A172 (cell line): ENCODE measurements at regions not wholly inside any gene's neighbourhood (a gene's known extent, or its start where the extent isn't known, plus 50 kb on each side); places are given as distances from the start of the nearest gene placed in this dataset.
A peak's percentile ranks its signal among the peaks of the same experiment; 100 is the strongest.
"Not testable (repeated sequence)": the region's sequence is repeated elsewhere in the genome, so short reads cannot be mapped to it uniquely, and the experiment has no call there.

Experiments
- DNase-seq: peaks from one replicate; pipeline ENCODE4 v3.0.0-alpha.2; 2015; ENCODE audit warnings: low spot score

DNA sequence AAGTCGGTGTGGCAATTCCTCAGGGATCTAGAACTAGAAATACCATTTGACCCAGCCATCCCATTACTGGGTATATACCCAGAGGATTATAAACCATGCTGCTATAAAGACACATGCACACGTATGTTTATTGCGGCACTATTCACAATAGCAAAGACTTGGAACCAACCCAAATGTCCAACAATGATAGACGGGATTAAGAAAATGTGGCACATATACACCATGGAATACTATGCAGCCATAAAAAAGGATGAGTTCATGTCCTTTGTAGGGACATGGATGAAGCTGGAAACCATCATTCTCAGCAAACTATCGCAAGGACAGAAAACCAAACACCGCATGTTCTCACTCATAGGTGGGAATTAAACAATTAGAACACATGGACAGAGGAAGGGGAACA lies 80.6 kb upstream of the ST3GAL5 start:
- not testable (repeated sequence) for DNase-seq

DNA sequence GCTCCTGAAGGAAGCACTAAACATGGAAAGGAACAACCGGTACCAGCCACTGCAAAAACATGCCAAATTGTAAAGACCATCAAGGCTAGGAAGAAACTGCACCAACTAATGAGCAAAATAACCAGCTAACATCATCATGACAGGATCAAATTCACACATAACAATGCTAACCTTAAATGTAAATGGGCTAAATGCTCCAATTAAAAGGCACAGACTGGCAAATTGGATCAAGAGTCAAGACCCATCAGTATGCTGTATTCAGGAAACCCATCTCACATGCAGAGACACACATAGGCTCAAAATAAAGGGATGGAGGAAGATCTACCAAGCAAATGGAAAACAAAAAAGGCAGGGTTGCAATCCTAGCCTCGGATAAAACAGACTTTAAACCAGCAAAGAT lies 77.0 kb upstream of the ST3GAL5 start:
- DNase-seq = not testable (repeated sequence)

DNA sequence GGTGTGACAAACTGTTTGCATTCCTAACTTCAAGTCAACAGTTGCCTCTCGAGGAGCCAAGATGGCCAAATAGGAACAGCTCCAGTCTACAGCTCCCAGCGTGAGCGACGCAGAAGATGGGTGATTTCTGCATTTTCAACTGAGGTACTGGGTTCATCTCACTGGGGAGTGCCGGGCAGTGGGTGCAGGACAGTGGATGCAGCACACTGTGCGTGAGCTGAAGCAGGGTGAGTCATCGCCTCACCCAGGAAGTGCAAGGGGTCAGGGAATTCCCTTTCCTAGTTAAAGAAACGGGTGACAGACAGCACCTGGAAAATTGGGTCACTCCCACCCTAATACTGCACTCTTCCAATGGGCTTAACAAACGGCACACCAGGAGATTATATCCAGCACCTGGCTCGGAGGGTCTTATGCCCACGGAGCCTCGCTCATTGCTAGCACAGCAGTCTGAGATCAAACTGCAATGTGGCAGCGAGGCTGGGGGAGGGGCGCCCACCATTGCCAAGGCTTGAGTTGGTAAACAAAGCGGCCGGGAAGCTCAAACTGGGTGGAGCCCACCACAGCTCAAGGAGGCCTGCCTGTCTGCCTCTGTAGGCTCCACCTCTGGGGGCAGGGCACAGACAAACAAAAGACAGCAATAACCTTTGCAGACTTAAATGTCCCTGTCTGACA lies 75.1 kb upstream of the ST3GAL5 start:
- peak; percentile 72 for DNase-seq

DNA sequence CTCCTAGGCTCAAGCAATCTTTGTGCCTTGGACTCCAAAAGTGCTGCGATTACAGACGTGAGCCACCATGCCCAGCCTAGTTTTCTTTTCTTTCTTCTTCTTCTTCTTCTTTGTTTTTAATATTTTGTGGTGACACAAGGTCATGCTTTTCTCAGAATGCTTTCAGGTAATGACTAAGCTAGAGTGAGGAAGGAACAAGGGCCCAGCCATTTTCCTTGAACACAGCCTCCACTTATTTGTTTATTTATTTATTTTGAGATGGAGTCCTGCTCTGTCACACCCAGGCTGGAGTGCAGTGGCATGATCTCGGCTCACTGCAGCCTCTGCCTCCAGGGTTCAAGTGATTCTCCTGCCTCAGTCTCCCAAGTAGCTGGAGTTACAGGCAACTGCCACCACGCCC lies 74.3 kb upstream of the ST3GAL5 start:
- DNase-seq = no peak

DNA sequence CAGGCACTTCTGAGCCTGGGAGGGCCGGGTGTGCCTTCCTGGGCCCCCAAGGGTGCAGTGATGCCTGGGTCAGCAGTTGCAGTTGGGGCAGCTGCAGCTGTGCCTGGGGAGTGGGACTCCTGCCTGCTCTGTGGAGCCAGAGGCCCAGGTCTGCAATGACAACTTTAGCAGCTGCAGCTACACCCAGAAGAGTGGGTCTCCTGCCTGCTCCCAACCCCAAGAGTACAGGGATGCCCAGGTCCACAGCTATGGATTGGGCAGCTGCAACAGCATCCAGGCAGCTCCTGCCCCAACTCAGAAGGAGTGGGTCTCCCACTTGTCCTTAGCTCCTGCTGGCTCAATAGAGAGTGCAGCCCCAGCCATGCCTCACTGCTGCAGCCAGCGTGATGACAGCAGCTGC lies 73.0 kb upstream of the ST3GAL5 start:
- DNase-seq = no peak

DNA sequence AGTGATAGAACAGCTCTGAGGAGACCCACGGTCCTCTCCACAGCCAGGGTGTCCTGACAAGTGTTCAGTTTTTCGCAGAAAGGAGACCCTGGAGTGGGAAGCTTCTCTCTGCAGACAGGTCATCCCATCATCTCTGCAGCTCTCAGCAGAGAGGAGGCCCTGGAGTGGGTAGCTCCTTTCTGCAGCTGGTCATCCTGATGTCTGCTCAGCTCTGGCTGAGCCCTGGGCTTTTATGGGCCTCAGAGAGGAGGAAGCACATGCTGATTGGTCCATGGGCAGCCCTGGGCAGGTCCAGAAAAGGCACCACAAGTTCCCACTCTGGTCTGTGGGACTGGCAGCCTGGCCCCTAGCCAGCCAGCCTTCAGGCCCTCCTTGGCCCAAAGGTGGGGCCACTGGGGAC lies 72.3 kb upstream of the ST3GAL5 start:
- no peak for DNase-seq

DNA sequence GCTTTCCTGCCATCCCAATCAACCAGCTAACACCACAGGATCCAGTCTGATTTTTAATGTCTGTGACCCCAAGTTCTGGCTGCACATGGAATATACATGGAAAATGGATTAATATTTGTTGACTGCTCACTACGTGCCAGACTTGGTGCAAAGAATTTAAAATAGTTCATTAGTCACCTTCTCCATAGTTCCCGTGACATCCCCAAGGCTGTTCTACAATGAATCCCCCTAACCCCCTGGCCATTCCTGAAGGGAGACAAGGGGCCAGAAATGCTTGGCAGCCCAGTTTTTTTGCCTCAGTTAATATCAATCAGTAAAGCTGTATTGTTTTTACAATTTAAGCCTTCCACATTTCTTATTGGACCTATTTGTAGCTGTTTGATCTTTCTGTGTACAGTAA lies 71.0 kb upstream of the ST3GAL5 start:
- no peak for DNase-seq

DNA sequence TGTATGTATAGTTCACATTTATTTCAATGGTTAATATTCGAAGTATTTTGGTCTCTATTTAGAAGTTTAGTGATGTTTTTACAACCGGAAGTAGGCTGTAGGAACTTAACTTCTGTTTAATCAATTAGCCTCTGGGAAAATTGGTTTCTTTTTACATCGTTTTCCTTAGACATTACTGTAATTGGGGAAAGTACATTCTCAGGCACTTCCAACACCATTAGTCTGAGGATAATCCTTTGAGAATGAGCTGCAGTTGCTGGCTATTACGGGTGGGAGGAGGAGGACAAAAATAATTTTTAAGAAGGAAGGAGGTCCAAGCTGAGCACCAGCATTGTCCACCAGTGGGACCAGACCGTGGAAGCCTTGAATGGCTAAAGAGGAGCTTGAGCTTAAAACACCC lies 70.4 kb upstream of the ST3GAL5 start:
- no peak for DNase-seq

DNA sequence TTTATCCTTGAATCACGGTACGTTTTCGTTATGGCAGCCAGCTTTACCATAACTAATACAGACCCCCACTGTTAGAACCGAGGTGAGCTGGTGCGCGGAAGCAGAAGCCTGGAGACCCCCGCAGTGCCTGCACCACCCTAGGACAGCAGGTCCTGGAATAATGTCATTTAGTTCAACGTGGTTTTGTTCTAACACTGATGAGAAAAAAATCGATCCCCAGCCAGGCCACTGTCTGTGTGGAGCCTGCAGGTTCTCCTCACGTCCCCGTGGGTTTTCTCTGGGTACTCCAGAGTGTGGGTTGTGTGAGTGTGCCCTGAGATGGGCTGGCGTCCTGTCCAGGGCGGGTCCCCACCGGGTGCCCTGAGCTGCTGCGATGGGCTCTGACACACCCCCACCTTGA lies 69.9 kb upstream of the ST3GAL5 start:
- no peak for DNase-seq

DNA sequence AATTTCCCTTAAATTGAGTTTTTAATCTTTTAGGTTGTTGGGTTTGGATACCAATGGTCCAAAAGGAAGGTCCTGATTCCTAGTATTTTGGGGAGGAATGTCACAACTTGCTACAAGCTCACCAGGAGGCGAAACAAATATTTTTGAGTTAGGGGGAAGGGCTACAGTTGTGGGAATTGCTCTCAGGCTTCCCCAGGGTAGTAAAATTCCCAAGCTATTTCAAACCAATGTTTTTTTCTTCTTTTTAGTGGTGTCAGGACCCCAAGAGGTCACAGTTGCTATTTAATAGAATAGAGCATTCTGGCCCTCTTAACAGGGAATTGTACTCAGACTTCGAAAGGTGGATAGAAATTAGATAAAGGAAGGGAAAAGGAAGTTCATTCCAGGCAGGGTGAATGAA lies 68.5 kb upstream of the ST3GAL5 start:
- no peak for DNase-seq

DNA sequence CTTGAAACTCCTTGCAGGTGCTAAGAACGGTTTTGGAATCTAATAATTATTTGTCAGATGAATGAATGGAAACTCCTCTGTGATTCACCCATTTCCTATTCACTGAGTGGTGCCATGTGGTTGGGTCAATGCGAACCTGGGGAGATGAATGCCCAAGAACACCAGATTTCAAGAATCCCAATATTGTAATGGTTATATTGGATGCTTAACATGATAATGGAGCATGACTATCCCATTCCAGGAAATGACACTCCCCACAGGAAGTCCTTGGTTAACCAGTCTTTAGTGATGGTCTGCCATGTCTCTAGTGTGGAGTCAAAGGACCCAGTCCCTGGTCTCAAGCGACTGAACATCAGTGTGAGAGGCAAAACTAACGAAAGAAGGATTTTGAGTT lies 67.9 kb upstream of the ST3GAL5 start:
- peak; percentile 14 for DNase-seq

DNA sequence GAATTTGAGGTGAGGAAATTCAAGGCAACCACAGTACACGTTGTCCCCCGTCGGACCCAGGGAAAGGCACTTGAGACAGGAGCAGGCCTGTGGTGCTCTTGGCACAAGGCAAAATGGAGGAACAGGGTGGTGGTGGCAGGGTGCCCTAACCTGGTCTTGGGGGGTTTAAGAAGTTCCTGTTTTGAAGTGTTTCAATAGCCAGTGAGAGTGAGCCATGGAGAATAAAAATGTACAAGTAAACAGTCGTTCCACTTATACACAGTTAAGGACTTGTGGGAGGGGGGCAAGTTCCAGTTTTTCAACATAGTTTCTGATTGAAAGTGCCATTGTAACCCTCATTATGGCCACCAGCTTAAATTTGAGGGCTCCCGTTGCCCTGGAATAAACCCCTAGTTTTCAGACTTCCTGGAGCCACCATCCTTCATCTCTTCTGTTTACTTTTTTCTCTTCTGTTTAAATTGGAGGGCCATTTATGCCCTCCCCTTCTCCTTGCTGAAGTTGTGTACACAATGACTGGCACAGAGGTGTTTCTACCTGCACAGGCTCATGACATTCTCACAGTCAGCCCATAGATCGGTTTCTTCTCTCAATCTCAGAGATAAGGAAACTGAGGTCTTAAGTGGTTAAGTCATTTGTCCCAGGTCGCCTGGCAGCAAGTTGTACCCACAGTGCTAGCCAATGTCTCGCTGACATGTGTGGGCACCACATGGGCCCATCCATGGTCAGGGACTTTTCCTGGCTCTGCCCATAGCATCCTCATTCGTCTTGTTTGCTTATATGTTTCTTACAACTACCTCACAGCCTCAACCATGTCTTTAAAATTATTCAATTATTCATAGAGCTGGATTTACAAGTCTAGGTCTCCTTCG lies 66.0 kb upstream of the ST3GAL5 start:
- no peak for DNase-seq

DNA sequence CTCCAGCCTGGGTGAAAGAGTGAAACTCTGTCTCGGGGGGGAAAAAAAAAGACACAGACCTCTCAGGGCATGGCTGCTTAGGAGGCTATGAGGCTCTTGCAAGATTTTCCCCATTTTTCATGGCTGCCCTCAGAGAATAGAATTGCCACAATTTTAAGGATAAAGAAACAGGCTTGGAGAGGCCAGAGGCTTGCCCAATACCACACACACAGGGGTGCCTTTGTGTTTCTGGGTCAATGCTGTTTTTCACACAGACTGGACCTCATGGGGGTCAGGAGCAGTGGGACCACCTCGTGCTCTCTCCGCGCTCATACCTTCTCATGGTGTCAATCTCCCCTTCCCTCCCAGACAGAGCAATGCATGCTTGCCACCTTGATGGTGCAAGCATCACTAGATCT lies 65.4 kb upstream of the ST3GAL5 start:
- DNase-seq = no peak

DNA sequence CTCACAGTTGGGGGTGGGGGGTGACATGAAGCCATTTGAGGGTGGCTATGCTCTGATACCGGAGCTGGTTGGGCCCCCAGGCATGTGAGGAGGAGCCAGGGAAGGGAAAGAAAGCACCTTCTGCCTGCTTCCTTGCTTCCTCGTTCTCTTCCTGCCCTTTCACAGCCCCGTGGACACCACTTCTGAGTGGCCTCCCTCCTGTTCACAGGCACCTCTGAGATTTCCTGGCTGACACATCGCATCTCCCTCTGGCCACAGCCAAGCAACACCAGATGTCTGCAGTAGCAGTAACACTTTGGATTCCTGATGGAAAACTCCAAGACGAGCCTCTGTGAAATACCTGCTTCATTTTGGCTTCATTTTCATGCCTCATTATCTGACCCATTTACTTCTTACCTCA lies 64.7 kb upstream of the ST3GAL5 start:
- DNase-seq = no peak

DNA sequence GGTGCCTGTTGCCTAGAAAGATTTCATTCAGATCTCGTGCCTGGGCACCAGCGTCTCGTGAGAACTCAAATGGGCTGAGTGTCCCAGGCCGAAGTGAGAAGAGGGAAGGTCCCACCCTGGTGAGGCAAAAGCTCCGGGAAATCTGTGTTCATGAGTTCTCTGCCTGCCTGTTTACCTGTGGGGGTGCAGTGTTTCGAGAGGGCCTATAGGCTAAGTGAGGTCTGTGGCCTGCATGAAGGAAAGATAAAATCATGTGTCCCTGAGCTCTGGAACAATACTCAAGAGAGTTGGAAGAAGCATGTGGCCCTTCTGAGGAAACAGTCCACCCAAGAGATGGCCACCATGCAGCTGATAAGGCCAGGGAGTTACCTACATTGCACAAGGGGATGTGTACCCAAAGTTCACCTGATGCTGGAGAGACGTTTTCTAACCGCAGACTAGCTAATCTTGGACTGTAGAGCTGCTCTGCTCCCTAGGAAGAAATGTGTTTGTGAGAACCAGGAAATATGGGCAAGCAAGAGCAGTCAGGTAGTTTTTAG lies 63.5 kb upstream of the ST3GAL5 start:
- no peak for DNase-seq

DNA sequence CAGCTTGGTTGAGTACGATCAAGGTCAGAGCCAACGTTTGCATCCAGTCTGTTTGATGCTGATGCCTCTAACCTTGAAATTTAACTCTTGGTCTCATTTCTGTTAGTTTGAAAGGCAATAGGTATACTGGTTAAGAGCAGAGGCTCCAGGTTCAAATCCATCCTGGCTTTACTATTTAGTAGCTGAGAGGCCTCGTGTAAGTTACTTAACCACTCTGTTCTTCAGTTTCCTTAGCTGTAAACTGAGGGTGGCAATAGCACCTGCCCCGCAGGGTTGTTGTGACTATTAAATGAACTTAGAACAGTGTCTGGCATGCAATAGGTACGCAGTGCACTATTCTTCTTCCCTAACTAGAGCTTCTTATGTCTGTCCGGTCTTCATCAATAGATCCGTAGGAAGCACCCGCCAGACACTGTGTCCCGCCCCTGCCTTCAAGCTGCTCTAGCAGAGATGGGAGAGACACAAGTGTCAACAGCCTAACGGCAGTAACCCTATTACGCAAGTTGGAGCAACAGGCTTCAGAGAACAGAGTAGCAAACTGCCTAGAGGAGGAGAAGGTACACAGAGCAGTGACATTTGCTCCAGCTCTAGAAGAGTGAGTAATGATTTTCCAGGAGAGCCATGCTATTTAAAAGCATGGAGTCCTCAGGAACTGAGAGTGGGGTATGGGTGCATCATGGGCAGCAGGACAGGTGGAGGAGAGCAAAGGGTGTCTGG lies 62.7 kb upstream of the ST3GAL5 start:
- DNase-seq = no peak

DNA sequence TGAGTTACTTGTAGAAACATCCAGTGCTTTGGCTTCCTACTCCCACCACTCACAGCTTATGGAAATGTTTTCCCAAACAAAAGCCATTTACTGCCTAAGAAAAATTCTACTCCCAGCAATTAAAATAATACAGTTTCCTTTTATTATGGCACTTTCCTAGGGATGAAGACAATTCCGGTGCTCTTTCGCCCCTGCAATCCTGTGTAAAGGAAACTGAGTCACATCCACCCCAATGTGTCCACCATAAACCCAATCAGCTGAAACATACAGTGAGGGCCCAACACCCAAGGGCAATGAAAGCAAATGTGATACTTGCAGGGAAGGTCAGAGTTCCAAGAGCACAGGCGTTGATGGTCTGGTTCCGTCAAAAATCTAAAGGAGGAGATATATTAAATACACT lies 62.0 kb upstream of the ST3GAL5 start:
- no peak for DNase-seq

DNA sequence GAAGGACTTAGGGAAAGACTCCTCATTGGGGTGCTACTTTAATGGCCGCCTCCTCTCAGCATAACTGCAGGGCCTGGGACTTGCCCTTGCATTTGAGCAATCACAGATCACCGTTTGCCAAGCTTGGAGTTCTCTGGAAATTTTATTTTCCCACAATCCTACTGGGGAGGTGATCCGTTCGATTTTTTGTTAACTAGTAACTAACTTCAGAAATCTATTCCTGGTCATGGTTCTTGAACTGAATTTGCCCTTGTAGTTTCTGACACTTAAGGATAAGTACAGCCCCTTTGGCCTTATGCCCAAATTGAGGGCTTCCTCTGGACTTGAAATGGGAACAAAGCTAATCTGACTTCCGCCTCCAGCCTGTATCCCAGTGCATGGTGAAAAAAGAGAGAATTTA lies 60.5 kb upstream of the ST3GAL5 start:
- DNase-seq = no peak

DNA sequence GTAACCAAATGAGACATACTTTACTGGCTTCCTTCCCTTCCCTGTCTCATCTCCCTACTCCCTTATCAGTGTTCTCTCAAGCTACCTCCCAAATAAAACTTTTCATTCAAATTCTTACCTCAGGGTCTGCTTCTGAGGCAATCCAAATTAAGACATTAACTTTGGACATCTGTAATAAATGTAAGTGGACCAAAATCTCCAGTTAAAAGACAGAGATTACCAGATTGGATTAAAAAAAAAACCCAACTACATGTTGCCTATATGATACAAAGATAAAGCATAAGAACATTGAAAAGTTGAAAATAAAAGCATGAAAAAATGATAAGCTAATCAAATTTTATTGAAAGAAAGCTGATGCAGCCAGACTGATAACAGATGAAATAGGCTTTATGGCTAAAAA lies 58.8 kb upstream of the ST3GAL5 start:
- no peak for DNase-seq

DNA sequence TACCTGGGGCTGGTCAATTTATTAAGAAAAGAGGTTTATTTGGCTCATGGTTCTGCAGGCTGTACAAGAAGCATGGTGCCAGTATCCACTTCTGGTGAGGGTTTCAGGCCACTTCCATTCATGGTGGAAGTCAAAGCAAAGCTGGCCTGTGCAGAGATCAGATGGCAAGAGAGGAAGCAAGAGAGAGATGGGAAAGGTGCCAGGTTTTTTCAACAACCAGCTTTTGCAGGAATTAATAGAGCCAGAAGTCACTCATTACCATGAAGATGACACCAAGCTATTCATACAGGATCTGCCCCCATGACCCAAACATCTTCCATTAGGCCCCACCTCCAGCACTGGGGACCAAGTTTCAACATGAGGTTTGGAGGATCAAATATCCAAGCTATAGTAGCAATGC lies 56.8 kb upstream of the ST3GAL5 start:
- DNase-seq = no peak

DNA sequence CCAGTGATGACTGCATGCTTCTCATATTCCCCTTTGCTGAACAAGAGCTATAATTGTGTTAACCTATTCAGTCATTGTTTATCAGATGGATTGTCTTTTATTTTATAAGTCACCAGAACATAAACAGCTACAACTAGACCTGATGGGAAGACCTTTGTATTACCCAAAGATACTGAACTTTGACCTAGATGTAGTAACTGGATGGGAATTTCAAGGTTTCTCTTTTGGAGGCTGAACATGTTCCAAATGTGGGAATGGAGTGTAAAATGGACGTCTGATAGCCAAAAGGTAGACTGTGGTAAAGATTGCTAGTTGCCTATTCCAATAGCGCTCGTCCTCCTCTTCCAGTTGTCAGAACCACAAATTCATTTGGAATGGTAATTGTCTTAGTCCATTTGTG lies 56.4 kb upstream of the ST3GAL5 start:
- no peak for DNase-seq

DNA sequence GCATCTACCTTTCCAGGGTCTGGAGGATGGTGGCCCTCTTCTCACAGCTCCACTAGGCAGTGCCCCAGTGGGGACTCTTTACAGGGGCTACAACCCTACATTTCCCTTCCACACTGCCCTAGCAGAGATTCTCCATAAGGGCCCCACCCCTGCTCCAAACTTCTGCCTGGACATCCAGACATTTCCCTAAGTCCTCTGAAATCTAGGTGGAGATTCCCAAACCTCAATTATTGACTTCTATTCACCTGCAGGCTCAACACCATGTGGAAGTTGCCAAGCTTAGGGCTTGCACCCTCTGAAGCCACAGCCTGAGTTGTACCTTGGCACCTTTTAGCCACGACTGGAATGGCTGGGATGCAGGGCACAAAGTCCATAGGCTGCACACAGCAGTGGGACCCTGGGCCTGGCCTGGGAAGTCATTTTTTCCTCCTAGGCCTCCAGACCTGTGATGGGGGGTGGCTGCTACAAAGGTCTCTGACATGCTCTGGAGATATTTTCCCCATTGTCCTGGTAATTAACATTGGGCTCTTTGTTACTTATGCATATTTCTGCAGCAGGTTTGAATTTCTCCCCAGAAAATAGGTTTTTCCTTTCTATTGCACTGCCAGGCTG lies 53.7 kb upstream of the ST3GAL5 start:
- no peak for DNase-seq
